ENCODE measurements at regions not wholly inside any gene's neighbourhood (a gene's known extent, or its start where the extent isn't known, plus 50 kb on each side); places are given as distances from the start of the nearest gene placed in this dataset.

DNA sequence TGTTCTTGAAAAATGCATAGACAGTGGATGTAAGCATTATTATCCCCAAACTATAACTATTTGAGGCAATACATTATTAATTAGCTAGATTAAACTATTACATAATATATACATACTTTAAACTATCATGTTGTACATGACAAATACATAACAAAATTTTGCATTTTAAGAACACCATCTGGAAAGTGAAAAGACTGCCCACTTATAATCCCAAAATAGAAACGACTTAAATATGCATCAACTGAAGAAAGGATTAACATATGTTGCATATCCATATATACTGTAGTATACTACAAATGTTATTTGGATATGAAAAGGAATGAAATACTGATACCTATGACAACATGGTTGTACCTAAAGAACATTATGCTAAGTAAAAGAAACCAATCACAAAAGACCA lies 700.8 kb upstream of the SPRY2 start:
- Histone ChIP-seq H3K27ac (no peak overlapping the region), H3K4me2 (no peak overlapping the region), H3K4me1 (no peaks in the 10 kb centered on the region), H3K4me3 (no peak overlapping the region), H3K9me3 (no peaks in the 10 kb centered on the region)
- no peak for ATAC-seq
- TF ChIP-seq CBX8 (IDR thresholded peaks at IDR 0.05) (no peak), KDM1A (IDR thresholded peaks at IDR 0.05; ENCODE audit: low read depth) (no peak), MAZ (IDR thresholded peaks at IDR 0.05; ENCODE audit: borderline replicate concordance, low read depth, low read length) (no peak), RAD21 (conservative IDR thresholded peaks at IDR 0.05 in 1 of 2, IDR thresholded peaks at IDR 0.05 in 1 of 2) (no peak), JUNB (IDR thresholded peaks at IDR 0.05) (no peak), ZNF302 (CRISPR knock-in tag; IDR thresholded peaks at IDR 0.05) (no peak), CBX2 (IDR thresholded peaks at IDR 0.05; ENCODE audit: borderline replicate concordance, low read depth) (no peak)
- TF ChIP-seq, protein P1, sequence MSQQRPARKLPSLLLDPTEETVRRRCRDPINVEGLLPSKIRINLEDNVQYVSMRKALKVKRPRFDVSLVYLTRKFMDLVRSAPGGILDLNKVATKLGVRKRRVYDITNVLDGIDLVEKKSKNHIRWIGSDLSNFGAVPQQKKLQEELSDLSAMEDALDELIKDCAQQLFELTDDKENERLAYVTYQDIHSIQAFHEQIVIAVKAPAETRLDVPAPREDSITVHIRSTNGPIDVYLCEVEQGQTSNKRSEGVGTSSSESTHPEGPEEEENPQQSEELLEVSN (IDR thresholded peaks at IDR 0.05; ENCODE audit: borderline replicate concordance, low read depth), result no peak
- no peak for FAIRE-seq
- ChIA-PET POLR2A (no interaction called here), CTCF (no interaction called here)
- 0% methylated on average over 1 of the region's 1 CpG for WGBS (ENCODE audit: missing lambda C conversion rate)
- no peak for DNase-seq (ENCODE audit: low read depth in 1 of 2, low spot score in 1 of 2)

DNA sequence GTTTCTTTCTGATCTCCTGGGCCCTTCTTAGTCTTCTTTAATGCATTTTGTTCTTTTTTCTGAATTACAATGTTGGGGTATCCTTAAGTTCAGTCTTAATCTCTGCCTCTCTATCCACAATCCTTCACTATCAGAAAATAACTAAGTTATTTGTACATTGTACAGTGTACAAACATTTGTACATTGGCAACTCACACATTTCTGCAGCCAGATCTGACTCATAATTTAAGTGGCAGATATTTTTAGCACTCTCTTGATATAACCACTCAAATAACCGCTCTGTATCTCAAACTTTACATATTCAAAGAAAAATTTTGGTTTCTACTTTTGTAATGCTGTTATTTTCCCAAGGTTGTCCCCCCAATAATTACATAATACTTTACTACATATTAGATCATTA lies 691.1 kb upstream of the SPRY2 start:
- 11% methylated on average over 1 of the region's 1 CpG for WGBS (ENCODE audit: missing lambda C conversion rate)
- no peaks in the 10 kb centered on the region for H3K9me3 ChIP-seq
- ChIA-PET CTCF (no interaction called here), POLR2A (no interaction called here)
- no peak overlapping the region for H3K4me3 ChIP-seq
- no peaks in the 10 kb centered on the region for H3K4me1 ChIP-seq
- H3K4me2 ChIP-seq, result no peak overlapping the region
- no peak for ATAC-seq
- FAIRE-seq, result no peak
- no peak overlapping the region for H3K27ac ChIP-seq
- TF ChIP-seq HDAC2 (IDR thresholded peaks at IDR 0.05), result no peak
- no peak for TF ChIP-seq POLR2AphosphoS2 (conservative IDR thresholded peaks at IDR 0.05; ENCODE audit: low read length)
- no peak for TF ChIP-seq HOXB5 (CRISPR knock-in tag; IDR thresholded peaks at IDR 0.05)
- TF ChIP-seq RFX5 (IDR thresholded peaks at IDR 0.05), result no peak
- TF ChIP-seq, protein P2, sequence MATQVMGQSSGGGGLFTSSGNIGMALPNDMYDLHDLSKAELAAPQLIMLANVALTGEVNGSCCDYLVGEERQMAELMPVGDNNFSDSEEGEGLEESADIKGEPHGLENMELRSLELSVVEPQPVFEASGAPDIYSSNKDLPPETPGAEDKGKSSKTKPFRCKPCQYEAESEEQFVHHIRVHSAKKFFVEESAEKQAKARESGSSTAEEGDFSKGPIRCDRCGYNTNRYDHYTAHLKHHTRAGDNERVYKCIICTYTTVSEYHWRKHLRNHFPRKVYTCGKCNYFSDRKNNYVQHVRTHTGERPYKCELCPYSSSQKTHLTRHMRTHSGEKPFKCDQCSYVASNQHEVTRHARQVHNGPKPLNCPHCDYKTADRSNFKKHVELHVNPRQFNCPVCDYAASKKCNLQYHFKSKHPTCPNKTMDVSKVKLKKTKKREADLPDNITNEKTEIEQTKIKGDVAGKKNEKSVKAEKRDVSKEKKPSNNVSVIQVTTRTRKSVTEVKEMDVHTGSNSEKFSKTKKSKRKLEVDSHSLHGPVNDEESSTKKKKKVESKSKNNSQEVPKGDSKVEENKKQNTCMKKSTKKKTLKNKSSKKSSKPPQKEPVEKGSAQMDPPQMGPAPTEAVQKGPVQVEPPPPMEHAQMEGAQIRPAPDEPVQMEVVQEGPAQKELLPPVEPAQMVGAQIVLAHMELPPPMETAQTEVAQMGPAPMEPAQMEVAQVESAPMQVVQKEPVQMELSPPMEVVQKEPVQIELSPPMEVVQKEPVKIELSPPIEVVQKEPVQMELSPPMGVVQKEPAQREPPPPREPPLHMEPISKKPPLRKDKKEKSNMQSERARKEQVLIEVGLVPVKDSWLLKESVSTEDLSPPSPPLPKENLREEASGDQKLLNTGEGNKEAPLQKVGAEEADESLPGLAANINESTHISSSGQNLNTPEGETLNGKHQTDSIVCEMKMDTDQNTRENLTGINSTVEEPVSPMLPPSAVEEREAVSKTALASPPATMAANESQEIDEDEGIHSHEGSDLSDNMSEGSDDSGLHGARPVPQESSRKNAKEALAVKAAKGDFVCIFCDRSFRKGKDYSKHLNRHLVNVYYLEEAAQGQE (IDR thresholded peaks at IDR 0.05), result no peak
- TF ChIP-seq ZFP36 (IDR thresholded peaks at IDR 0.05; ENCODE audit: borderline replicate concordance, partially characterized antibody), result no peak
- no peak for TF ChIP-seq RNF2 (IDR thresholded peaks at IDR 0.05; ENCODE audit: borderline replicate concordance, low read depth)
- TF ChIP-seq, protein P1 (IDR thresholded peaks at IDR 0.05; ENCODE audit: borderline replicate concordance, low read depth), result no peak
- DNase-seq (ENCODE audit: low read depth in 1 of 2, low spot score in 1 of 2), result no peak

DNA sequence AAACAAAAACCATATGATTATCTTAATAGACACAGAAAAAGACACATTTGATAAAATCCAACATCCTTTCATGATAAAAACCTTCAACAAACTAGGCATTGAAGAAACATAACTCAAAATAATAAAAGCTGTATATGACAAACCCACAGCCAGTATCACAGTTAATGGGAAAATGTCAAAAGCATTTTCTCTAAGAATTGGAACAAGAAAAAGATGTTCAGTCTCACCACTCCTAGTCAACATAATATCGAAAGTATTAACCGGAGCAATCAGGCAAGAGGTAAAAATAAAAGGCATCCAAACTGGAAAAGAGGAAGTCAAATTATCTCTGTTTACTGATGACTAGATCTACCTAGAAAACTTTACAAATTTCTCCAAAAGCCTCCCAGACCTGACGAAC lies 684.2 kb upstream of the SPRY2 start:
- ATAC-seq (no peak), FAIRE-seq (no peak), DNase-seq (ENCODE audit: low read depth in 1 of 2, low spot score in 1 of 2) (no peak)
- H3K4me2 ChIP-seq, result no peak overlapping the region
- H3K4me3 ChIP-seq, result no peak overlapping the region
- WGBS (ENCODE audit: missing lambda C conversion rate), result 37% methylated on average over 3 of the region's 3 CpGs
- H3K4me1 ChIP-seq, result no peaks in the 10 kb centered on the region
- H3K9me3 ChIP-seq, result no peaks in the 10 kb centered on the region
- no peak overlapping the region for H3K27ac ChIP-seq
- no peak for TF ChIP-seq HOXB5 (CRISPR knock-in tag; IDR thresholded peaks at IDR 0.05)
- no peak for TF ChIP-seq CHD4 (IDR thresholded peaks at IDR 0.05; ENCODE audit: borderline replicate concordance)
- no peak for TF ChIP-seq ZNF302 (CRISPR knock-in tag; IDR thresholded peaks at IDR 0.05)
- TF ChIP-seq CHD2 (IDR thresholded peaks at IDR 0.05; ENCODE audit: low read length, partially characterized antibody), result no peak
- no peak for TF ChIP-seq FOSL2 (IDR thresholded peaks at IDR 0.05)
- TF ChIP-seq FOSL2 (CRISPR knock-in tag; IDR thresholded peaks at IDR 0.05), result no peak
- no peak for TF ChIP-seq SMC3 (IDR thresholded peaks at IDR 0.05)
- no peak for TF ChIP-seq HEYL (CRISPR knock-in tag; IDR thresholded peaks at IDR 0.05)
- TF ChIP-seq JUN (IDR thresholded peaks at IDR 0.05), result no peak
- no peak for TF ChIP-seq EP300 (IDR thresholded peaks at IDR 0.05)
- TF ChIP-seq, protein P3, sequence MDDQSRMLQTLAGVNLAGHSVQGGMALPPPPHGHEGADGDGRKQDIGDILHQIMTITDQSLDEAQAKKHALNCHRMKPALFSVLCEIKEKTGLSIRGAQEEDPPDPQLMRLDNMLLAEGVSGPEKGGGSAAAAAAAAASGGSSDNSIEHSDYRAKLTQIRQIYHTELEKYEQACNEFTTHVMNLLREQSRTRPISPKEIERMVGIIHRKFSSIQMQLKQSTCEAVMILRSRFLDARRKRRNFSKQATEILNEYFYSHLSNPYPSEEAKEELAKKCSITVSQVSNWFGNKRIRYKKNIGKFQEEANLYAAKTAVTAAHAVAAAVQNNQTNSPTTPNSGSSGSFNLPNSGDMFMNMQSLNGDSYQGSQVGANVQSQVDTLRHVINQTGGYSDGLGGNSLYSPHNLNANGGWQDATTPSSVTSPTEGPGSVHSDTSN (IDR thresholded peaks at IDR 0.05), result no peak
- no peak for TF ChIP-seq SREBF2 (IDR thresholded peaks at IDR 0.05)
- no peak for TF ChIP-seq ZC3H11A (IDR thresholded peaks at IDR 0.05)
- no peak for TF ChIP-seq MAZ (IDR thresholded peaks at IDR 0.05; ENCODE audit: borderline replicate concordance, low read depth, low read length)
- no peak for TF ChIP-seq RARB (CRISPR knock-in tag; IDR thresholded peaks at IDR 0.05)
- TF ChIP-seq HDAC2 (IDR thresholded peaks at IDR 0.05), result no peak
- no peak for TF ChIP-seq RNF2 (IDR thresholded peaks at IDR 0.05; ENCODE audit: borderline replicate concordance, low read depth)
- CTCF ChIA-PET, result no interaction called here
- POLR2A ChIA-PET, result no interaction called here

Data from A549 (cell line).